GM13976 (cell line): ENCODE measurements at regions not wholly inside any gene's neighbourhood (a gene's known extent, or its start where the extent isn't known, plus 50 kb on each side); places are given as distances from the start of the nearest gene placed in this dataset.
"Not testable (repeated sequence)": the region's sequence is repeated elsewhere in the genome, so short reads cannot be mapped to it uniquely, and the experiment has no call there.

Experiments used
- DNase-seq: peaks from one replicate; pipeline ENCODE4 v3.0.0; 2012; ENCODE audit warnings: low spot score
- CTCF ChIP-seq: IDR thresholded peaks from 2 replicates; pipeline ENCODE4 v1.5.1; 2012; ENCODE audit warnings: borderline replicate concordance, mild to moderate bottlenecking; ENCODE audit not compliant: insufficient read depth; ENCODE audit errors: extremely low read depth, missing control alignments, control extremely low read depth
- in situ Hi-C: fragments of 300-500 bp; cut with MboI; formaldehyde crosslinking; loops from one replicate; pipeline ENCODE4 v1.12.0; 2022; ENCODE audit warnings: low sequenced_read_pairs, mixed read lengths, inconsistent platforms; ENCODE audit not compliant: unreplicated experiment

GRCh38 chr1:157199421-157199755 lies 61.2 kb upstream of the ETV3 start:
- no peak for TF ChIP-seq CTCF
- DNase-seq, result no peak
- in situ Hi-C loops, result no loop called here

- no peak for TF ChIP-seq CTCF
- DNase-seq, result no peak
- in situ Hi-C loops, result no loop called here
These were observed 60.6 kb upstream of the ETV3 start for GRCh38 chr1:157198619-157199420.

- no peak for TF ChIP-seq CTCF
- in situ Hi-C loops, result no loop called here
- no peak for DNase-seq
These were observed 59.8 kb upstream of the ETV3 start for GRCh38 chr1:157197906-157198435.

GRCh38 chr1:157196670-157197456 lies 58.7 kb upstream of the ETV3 start:
- in situ Hi-C loops, result not testable (repeated sequence)

GRCh38 chr1:157196245-157196543 lies 58.0 kb upstream of the ETV3 start:
- no peak for TF ChIP-seq CTCF
- in situ Hi-C loops, result no loop called here
- no peak for DNase-seq

More at GRCh38 chr1:157196670-157197456, 58.7 kb upstream of the ETV3 start:
- DNase-seq, result not testable (repeated sequence)

- in situ Hi-C loops, result no loop called here
- DNase-seq, result no peak
- TF ChIP-seq CTCF, result no peak
These were observed 57.5 kb upstream of the ETV3 start for GRCh38 chr1:157195521-157196244.
